Urinary bladder (tissue), 3 donors: ENCODE measurements at regions not wholly inside any gene's neighbourhood (a gene's known extent, or its start where the extent isn't known, plus 50 kb on each side); places are given as distances from the start of the nearest gene placed in this dataset.

Source experiments
- DNase-seq: peaks from one replicate; pipeline ENCODE4 v3.0.0-alpha.2; 2015; ENCODE audit errors: extremely low spot score
- H3K27ac ChIP-seq: one replicate; pipeline ENCODE4 v1.5.1; 2013; ENCODE audit warnings: low read depth, mild to moderate bottlenecking, moderate library complexity
- H3K36me3 ChIP-seq: one replicate; pipeline ENCODE4 v1.6.1; 2013; ENCODE audit warnings: mild to moderate bottlenecking, moderate library complexity; ENCODE audit not compliant: insufficient read depth
- H3K4me1 ChIP-seq: one replicate; pipeline ENCODE4 v1.6.1; 2013; ENCODE audit warnings: mild to moderate bottlenecking, moderate library complexity; ENCODE audit not compliant: insufficient read depth
- H3K4me3 ChIP-seq: one replicate; pipeline ENCODE4 v1.5.1; 2013; ENCODE audit warnings: low read depth, low read length
- WGBS: extraction: QIAGEN DNeasy Blood & Tissue Kit; methylation state at CpG from one replicate; pipeline ENCODE4 v1.1.7; 2013; 5-methylcytosine and 5-hydroxymethylcytosine counted together
- donor health status: healthy with polysubstance abuse.
- donor health status: healthy.

DNA sequence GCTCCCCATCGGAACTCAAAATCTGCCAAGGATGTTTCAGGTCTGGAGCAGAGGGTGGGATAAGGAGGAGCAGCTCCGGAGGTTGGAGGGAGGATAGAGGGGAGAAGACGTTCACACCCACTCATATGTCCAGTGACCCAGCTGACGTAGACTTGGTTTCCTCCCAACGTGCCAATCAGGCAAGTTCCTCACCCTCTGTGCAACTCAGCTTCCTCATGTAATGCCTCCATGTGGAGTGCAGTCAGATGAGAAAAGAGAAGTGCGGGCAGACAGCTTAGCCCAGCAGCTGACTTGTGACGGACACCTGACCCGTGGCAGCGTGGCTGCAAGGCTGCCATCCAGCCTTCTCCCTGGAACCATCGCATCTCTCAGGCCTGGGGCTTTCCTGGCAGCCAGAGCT is 86.8 kb downstream of the NPTX2 start:
- DNase-seq = no peak
- Histone ChIP-seq H3K4me1 (no peaks in the 10 kb centered on the region), H3K4me3 (no peak overlapping the region), H3K27ac (no peak overlapping the region), H3K36me3 (no peaks in the 10 kb centered on the region)
- WGBS = 73% methylated on average over 10 of the region's 10 CpGs

DNA sequence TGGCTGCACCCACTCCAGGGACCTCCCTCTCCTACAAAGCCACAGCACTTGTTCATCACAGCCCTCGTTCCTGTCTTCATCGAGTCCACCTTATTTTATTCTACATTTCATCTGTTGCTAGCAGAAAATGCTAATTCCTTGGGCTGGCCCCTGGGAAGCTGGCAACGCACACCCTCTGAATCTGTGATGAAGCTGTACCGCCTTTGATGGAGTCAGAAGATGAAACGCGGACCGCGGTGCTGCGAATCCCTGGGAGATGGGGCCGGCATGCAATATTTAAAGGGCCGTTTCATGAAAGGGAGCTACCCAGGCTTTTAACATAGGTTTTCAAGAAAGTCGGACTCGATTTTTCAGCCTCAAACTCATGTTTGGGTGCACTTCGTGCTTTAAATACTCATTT is 88.5 kb downstream of the NPTX2 start:
- WGBS = 46% methylated on average over 14 of the region's 14 CpGs

DNA sequence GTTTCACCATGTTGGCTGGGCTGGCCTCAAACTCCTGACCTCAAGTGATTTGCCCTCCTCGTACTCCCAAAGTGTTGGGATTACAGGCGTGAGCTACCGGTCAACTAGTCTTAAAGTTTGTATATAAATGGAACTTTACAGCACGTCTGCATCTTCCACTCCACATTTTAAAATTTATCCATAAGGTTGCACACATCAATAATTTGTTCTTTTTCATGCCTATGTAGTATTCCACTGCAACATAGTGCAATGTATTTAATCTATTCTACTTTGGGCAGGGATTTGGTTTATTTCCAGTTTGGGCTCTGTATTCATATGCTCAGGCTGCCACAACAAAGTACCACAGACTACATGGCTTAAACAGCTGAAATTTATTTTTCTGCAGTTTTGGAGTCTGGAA is 90.0 kb downstream of the NPTX2 start:
- 78% methylated on average over 4 of the region's 4 CpGs for WGBS

More for the DNA sequence above, 88.5 kb downstream of the NPTX2 start:
- Histone ChIP-seq H3K4me1 (no peaks in the 10 kb centered on the region), H3K27ac (no peak overlapping the region), H3K36me3 (no peaks in the 10 kb centered on the region), H3K4me3 (no peak overlapping the region)
- DNase-seq = no peak

DNA sequence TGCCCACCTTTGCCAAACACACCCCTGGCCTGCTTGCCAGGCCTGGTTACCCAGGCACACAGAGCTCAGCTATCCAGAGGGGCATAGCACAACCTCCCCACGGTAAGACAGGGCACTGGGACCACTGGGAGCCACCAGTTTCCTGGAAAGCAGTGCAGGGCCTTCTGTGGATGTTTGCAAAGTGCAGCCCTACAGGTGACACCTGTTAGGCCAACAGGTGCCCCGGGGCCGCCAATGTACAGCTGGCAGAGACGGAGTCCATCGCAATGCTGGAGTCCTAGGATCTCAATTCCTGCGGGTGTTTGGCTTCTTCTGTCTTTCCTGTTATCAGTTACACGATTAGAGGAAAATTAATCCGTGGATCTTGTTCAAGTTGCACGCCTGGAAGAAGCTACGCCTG is 94.9 kb downstream of the NPTX2 start:
- 86% methylated on average over 10 of the region's 10 CpGs for WGBS
- H3K36me3 ChIP-seq = no peaks in the 10 kb centered on the region
- no peak for DNase-seq
- no peaks in the 10 kb centered on the region for H3K4me1 ChIP-seq
- H3K27ac ChIP-seq = no peak overlapping the region
- no peak overlapping the region for H3K4me3 ChIP-seq

More for the DNA sequence above, 90.0 kb downstream of the NPTX2 start:
- Histone ChIP-seq H3K36me3 (no peaks in the 10 kb centered on the region), H3K27ac (no peak overlapping the region), H3K4me1 (no peaks in the 10 kb centered on the region), H3K4me3 (no peak overlapping the region)
- no peak for DNase-seq

DNA sequence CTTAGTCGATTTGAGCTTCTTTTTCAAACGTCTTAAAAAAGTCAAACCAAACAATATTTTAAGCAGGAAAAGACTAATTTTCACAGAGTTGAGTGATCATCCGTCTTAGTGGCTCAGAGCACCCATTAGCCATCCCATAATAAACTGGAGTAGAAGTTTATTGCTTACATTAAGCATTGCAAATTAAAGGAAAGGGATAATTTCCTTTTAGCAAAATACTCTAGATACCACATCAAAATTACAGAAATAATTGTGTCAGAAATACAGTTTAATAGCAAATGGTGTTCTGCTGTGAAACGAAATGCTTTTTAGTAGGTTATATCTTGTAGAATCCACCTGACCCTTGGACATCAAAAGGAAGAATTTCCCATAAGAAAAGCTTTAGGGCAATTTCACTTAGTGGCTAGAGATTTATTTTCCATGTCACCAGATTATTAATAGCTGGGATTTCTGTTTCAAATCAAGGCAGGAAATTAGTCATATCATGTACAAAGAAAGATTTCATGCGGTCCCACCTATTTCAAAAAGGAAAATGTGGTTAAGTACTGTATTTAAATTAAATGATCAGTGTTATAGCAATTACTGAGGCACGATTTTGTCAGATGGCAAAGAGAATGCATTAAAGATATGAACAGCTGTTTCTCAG is 96.2 kb downstream of the NPTX2 start:
- H3K4me1 ChIP-seq = no peaks in the 10 kb centered on the region
- DNase-seq = no peak
- H3K36me3 ChIP-seq = no peaks in the 10 kb centered on the region
- WGBS = 48% methylated on average over 6 of the region's 6 CpGs
- H3K4me3 ChIP-seq = no peak overlapping the region
- no peak overlapping the region for H3K27ac ChIP-seq

DNA sequence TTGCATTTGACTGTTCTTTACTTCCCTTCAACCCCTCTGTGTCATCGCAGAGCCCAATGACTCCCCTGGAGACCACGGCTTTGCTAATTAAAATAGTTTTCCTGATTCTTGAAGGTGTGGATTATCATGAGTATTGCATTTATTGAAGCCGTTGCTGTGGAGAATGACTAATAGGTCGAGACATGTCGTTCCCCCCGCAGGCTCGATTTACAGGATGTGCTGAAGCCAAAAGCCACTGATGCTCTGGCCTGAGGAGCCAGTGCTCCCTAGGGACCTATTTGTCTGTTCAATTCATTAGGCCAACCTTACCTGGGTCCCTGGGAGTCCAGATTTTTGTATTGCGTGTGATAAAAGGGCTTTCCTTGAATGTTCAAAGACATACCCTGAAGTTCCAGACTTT is 102.3 kb downstream of the NPTX2 start:
- no peaks in the 10 kb centered on the region for H3K36me3 ChIP-seq
- H3K4me3 ChIP-seq = no peak overlapping the region
- no peak for DNase-seq
- 69% methylated on average over 8 of the region's 8 CpGs for WGBS
- H3K4me1 ChIP-seq = no peaks in the 10 kb centered on the region
- no peak overlapping the region for H3K27ac ChIP-seq

DNA sequence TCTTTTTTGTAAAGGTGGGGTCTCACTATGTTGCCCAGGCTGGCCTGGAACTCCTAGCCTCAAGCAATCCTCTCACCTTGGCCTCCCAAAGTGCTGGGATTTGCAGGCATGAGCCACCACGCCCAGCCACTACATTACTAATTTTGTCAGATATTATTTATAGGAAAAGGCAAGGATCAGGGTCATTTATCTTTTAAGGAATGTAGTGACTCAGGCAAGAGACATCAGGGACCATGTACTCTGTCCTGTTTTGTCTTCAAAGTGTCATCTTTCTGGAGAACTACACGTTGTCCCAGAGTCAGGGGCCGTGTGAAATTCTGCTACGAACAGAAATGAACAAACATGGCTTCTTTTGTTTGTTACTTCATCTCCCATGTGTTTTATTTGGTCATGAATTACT is 105.3 kb downstream of the NPTX2 start:
- WGBS = 60% methylated on average over 4 of the region's 4 CpGs
- no peak for DNase-seq
- H3K36me3 ChIP-seq = no peaks in the 10 kb centered on the region

GRCh38 chr7:98724591-98724990 is 107.5 kb downstream of the NPTX2 start:
- 77% methylated on average over 6 of the region's 6 CpGs for WGBS
- no peak for DNase-seq
- Histone ChIP-seq H3K27ac (no peak overlapping the region), H3K4me3 (no peak overlapping the region), H3K36me3 (no peaks in the 10 kb centered on the region), H3K4me1 (no peaks in the 10 kb centered on the region)

More for the DNA sequence above, 105.3 kb downstream of the NPTX2 start:
- Histone ChIP-seq H3K4me3 (no peak overlapping the region), H3K4me1 (no peaks in the 10 kb centered on the region), H3K27ac (no peak overlapping the region)

- no peak overlapping the region for H3K27ac ChIP-seq
- 48% methylated on average over 7 of the region's 7 CpGs for WGBS
- no peak overlapping the region for H3K4me3 ChIP-seq
- DNase-seq = no peak
- H3K36me3 ChIP-seq = no peaks in the 10 kb centered on the region
- no peaks in the 10 kb centered on the region for H3K4me1 ChIP-seq
Measured at GRCh38 chr7:98727146-98727709, 110.1 kb downstream of the NPTX2 start.

DNA sequence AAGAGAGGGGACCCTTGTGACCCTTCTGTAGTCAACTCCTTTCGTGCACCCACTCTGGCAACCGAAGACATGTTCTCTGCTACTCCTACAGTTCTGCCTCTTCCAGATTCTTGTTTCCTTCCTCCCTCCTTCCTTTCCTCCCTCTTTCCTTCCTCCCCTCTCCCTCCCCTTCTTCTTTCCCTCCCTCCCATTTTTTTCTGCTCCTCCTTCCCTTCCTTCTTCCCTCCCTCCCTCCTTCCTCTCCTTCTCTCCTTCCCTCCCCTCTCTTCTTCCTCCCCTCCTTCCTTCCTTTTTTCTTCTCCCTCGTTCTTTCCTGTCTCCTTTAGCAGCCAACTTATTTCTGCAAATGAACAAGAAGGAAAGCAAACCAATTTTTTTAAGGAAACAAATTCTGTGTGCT is 111.5 kb downstream of the NPTX2 start:
- Histone ChIP-seq H3K27ac (no peak overlapping the region), H3K4me1 (no peaks in the 10 kb centered on the region), H3K36me3 (no peaks in the 10 kb centered on the region), H3K4me3 (no peak overlapping the region)
- 53% methylated on average over 3 of the region's 3 CpGs for WGBS
- DNase-seq = no peak

DNA sequence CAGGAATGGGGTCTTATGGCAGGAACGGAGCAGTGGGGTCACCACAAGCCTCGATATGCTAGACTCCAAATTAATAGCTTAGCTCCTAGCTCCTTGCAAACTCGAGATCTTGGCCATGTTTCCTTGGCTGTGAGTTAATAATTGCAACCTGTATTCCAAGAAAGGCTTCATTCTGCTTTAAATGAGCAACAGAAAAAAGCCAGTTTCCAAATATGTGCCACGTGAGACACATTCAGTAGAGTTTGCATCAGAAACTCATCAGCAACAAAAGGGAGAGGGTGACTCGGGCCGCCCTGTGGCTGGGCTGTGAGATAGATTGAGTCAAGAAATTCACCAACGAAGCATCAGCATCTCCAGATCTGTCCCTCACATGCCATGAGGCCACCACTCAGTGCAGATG is 112.0 kb downstream of the NPTX2 start:
- no peaks in the 10 kb centered on the region for H3K36me3 ChIP-seq
- no peak overlapping the region for H3K4me3 ChIP-seq
- no peak for DNase-seq
- WGBS = 56% methylated on average over 7 of the region's 7 CpGs
- H3K4me1 ChIP-seq = no peaks in the 10 kb centered on the region
- H3K27ac ChIP-seq = no peak overlapping the region

DNA sequence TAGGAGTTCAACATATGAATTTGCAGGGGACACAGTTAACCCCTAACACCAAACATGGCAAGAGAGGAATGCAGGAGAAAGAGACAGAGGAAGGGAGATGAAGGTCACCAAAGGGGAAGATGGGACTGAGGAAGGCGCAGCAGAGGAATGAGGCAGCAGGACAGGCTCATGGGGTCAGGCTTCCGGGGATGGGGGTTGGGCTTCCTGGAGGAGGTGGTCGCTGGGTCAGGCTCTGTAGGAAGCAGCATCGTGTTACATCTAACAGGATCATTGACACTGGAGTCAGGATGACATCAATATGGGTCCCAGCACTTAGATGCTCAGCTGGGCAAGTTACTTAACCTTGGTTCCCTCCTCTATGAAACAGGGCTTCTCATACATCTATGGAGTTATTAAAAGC is 113.2 kb downstream of the NPTX2 start:
- Histone ChIP-seq H3K36me3 (no peaks in the 10 kb centered on the region), H3K4me3 (no peak overlapping the region), H3K27ac (no peak overlapping the region), H3K4me1 (no peaks in the 10 kb centered on the region)
- no peak for DNase-seq
- WGBS = 48% methylated on average over 4 of the region's 4 CpGs

- Histone ChIP-seq H3K27ac (no peak overlapping the region), H3K4me3 (no peak overlapping the region), H3K36me3 (no peaks in the 10 kb centered on the region), H3K4me1 (no peaks in the 10 kb centered on the region)
- no peak for DNase-seq
- whole genome bisulfite sequencing = 83% methylated on average over 7 of the region's 7 CpGs
Measured at GRCh38 chr7:98731651-98732050, 114.6 kb downstream of the NPTX2 start.

DNA sequence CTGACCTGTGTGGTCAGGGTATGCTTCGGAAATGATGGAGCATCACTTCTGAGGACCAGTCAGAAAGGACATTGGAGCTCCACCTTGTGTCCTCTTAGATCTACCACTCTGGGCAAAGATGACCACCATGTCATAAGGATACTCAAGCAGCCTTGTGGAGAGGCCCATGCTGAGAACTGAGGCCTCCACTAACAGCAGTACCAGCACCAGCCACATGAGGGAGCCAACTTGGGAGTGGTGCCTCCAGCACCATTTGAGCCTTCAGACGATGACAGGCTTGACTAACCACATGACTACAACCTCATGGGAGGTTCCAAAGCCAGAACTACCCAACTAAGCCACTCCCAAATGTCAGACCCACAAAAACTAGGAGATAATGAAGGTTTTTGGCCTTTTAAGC is 116.0 kb downstream of the NPTX2 start:
- no peaks in the 10 kb centered on the region for H3K4me1 ChIP-seq
- WGBS = 66% methylated on average over 2 of the region's 2 CpGs
- DNase-seq = no peak
- no peak overlapping the region for H3K4me3 ChIP-seq
- H3K27ac ChIP-seq = no peak overlapping the region
- H3K36me3 ChIP-seq = no peaks in the 10 kb centered on the region

GRCh38 chr7:98735801-98736200 is 118.7 kb downstream of the NPTX2 start:
- Histone ChIP-seq H3K4me3 (no peak overlapping the region), H3K36me3 (no peaks in the 10 kb centered on the region), H3K4me1 (no peaks in the 10 kb centered on the region), H3K27ac (no peak overlapping the region)
- WGBS = 80% methylated on average over 14 of the region's 14 CpGs
- DNase-seq = no peak
